SK-N-SH (cell line): ENCODE measurements at regions not wholly inside any gene's neighbourhood (a gene's known extent, or its start where the extent isn't known, plus 50 kb on each side); places are given as distances from the start of the nearest gene placed in this dataset.

Experiments
- CTCF ChIA-PET: fragments of 300-600, 350-600 bp; formaldehyde crosslinking; extraction: SDS; loops from one replicate; lab custom pipeline; 2021; lab: Yijun Ruan, JAX
- POLR2A ChIA-PET: fragments of 350-600 bp; sonication (Branson Sonifier 250); formaldehyde crosslinking; extraction: SDS; loops from one replicate; lab custom pipeline; 2020; ENCODE audit warnings: antibody characterized with exemption, inconsistent platforms; lab: Yijun Ruan, JAX
- DNase-seq: peaks from one replicate; pipeline ENCODE4 v3.0.0; 2012
- H2AFZ ChIP-seq: fragments of 200-600 bp; sonication (generic); 2 replicates; pipeline ENCODE4 v1.8.1; 2016; ENCODE audit warnings: antibody characterized with exemption, mild to moderate bottlenecking, low read depth
- H3F3A ChIP-seq: fragments of 200-600 bp; sonication (generic); replicated peaks from 2 replicates; pipeline ENCODE3; 2016; ENCODE audit warnings: antibody characterized with exemption, mild to moderate bottlenecking; ENCODE audit not compliant: insufficient read depth
- H3K27ac ChIP-seq, 2 experiments: fragments of 200-500 bp in 1 of 2; fragments of 200-600 bp in 1 of 2; sonication (Bioruptor generic) in 1 of 2; sonication (generic), shearing (Covaris generic) in 1 of 2; 2 replicates each; pipeline versions ENCODE4 v1.5.1 to v1.6.1; 2014 to 2016; ENCODE audit warnings: low read depth in 2 of 2, inconsistent platforms in 1 of 2, low read length in 1 of 2, mild to moderate bottlenecking in 1 of 2, mixed read lengths in 1 of 2
- H3K27me3 ChIP-seq: fragments of 200-600 bp; sonication (generic), shearing (Covaris generic); 2 replicates; pipeline ENCODE4 v1.6.1; 2016; ENCODE audit warnings: mixed run types; ENCODE audit not compliant: insufficient read depth
- H3K36me3 ChIP-seq, 2 experiments: fragments of 200-500 bp in 1 of 2; fragments of 200-600 bp in 1 of 2; sonication (Bioruptor generic) in 1 of 2; sonication (generic) in 1 of 2; replicated peaks in 1 of 2; 2 replicates each; pipeline versions ENCODE3 to v1.5.1; 2014 to 2016; ENCODE audit warnings: low read length in 1 of 2, mild to moderate bottlenecking in 1 of 2; ENCODE audit not compliant: insufficient read depth in 2 of 2, control insufficient read depth in 1 of 2
- H3K4me1 ChIP-seq, 2 experiments: fragments of 200-500 bp in 1 of 2; fragments of 200-600 bp in 1 of 2; sonication (Bioruptor generic) in 1 of 2; sonication (generic), shearing (Covaris generic) in 1 of 2; 2 replicates each; pipeline versions ENCODE4 v1.5.1 to v1.6.1; 2014 to 2016; ENCODE audit warnings: low read depth in 1 of 2, low read length in 1 of 2, mixed run types in 1 of 2; ENCODE audit not compliant: insufficient read depth in 2 of 2, control insufficient read depth in 1 of 2
- H3K4me2 ChIP-seq: fragments of 200-600 bp; sonication (generic), shearing (Covaris generic); 2 replicates; pipeline ENCODE4 v1.6.1; 2017; ENCODE audit warnings: mixed run types
- H3K4me3 ChIP-seq, 2 experiments: fragments of 200-500 bp in 1 of 2; fragments of 200-600 bp in 1 of 2; sonication (Bioruptor generic) in 1 of 2; sonication (generic), shearing (Covaris generic) in 1 of 2; 2 replicates each; pipeline versions ENCODE4 v1.5.1 to v1.8.1; 2014 to 2016; ENCODE audit warnings: low read depth in 2 of 2, inconsistent platforms in 1 of 2, low read length in 1 of 2, mild to moderate bottlenecking in 1 of 2, mixed read lengths in 1 of 2, moderate library complexity in 1 of 2
- H3K79me2 ChIP-seq: fragments of 200-600 bp; sonication (generic); 2 replicates; pipeline ENCODE4 v1.8.1; 2017; ENCODE audit warnings: mild to moderate bottlenecking; ENCODE audit not compliant: insufficient read depth
- H3K9ac ChIP-seq: fragments of 200-600 bp; sonication (generic); 2 replicates; pipeline ENCODE4 v1.6.1; 2017; ENCODE audit warnings: mixed run types
- H3K9me2 ChIP-seq: fragments of 200-600 bp; sonication (generic); 2 replicates; pipeline ENCODE4 v1.6.1; 2017; ENCODE audit warnings: mixed run types
- H3K9me3 ChIP-seq: fragments of 200-600 bp; sonication (generic); 2 replicates; pipeline ENCODE4 v1.6.1; 2017; ENCODE audit warnings: mixed run types, mild to moderate bottlenecking, moderate library complexity
- H4K20me1 ChIP-seq: fragments of 200-600 bp; sonication (generic); 2 replicates; pipeline ENCODE4 v1.6.1; 2017; ENCODE audit warnings: mild to moderate bottlenecking, mixed run types; ENCODE audit not compliant: insufficient read depth
- CTCF ChIP-seq: fragments of 200-600 bp; sonication (generic); IDR thresholded peaks from 2 replicates; pipeline ENCODE4 v1.6.1; 2017; ENCODE audit warnings: antibody characterized with exemption, mild to moderate bottlenecking, moderate library complexity
- EP300 ChIP-seq, 2 experiments: IDR thresholded peaks; 2 replicates each; pipeline versions ENCODE4 v1.4.0 to v1.6.1; 2012; ENCODE audit warnings: borderline replicate concordance in 1 of 2, low read depth in 1 of 2, low read length in 1 of 2
- FOSL2 ChIP-seq: IDR thresholded peaks from 2 replicates; pipeline ENCODE4 v1.4.0; 2012; ENCODE audit warnings: low read depth, mild to moderate bottlenecking, moderate library complexity, borderline replicate concordance
- FOXJ3 ChIP-seq: sonication (generic); formaldehyde crosslinking; IDR thresholded peaks from 2 replicates; pipeline ENCODE4 v1.5.1; 2020; ENCODE audit warnings: mild to moderate bottlenecking, missing genetic modification reagents
- GATA2 ChIP-seq: sonication (generic); formaldehyde crosslinking; IDR thresholded peaks from 2 replicates; pipeline ENCODE4 v1.5.0; 2020; ENCODE audit warnings: mild to moderate bottlenecking, missing genetic modification reagents
- IRF3 ChIP-seq: fragments of 150-350 bp; IDR thresholded peaks from 2 replicates; pipeline ENCODE4 v1.6.1; 2016; ENCODE audit warnings: mild to moderate bottlenecking, low read depth, low read length
- JUND ChIP-seq: IDR thresholded peaks from 2 replicates; pipeline ENCODE4 v1.4.0; 2012
- MEF2A ChIP-seq: IDR thresholded peaks from 2 replicates; pipeline ENCODE4 v1.4.0; 2012; ENCODE audit warnings: low read depth, borderline replicate concordance
- MXI1 ChIP-seq: IDR thresholded peaks from 2 replicates; pipeline ENCODE4 v1.6.1; 2012; ENCODE audit warnings: mild to moderate bottlenecking, low read depth, low read length, improper control_type of control experiment
- NFIC ChIP-seq: IDR thresholded peaks from 2 replicates; pipeline ENCODE4 v1.4.0; 2012; ENCODE audit warnings: borderline replicate concordance
- RAD21 ChIP-seq: IDR thresholded peaks from 2 replicates; pipeline ENCODE4 v1.6.1; 2012; ENCODE audit warnings: mild to moderate bottlenecking, low read length
- RCOR1 ChIP-seq: fragments of 150-350 bp; IDR thresholded peaks from 2 replicates; pipeline ENCODE4 v1.6.1; 2017; ENCODE audit warnings: antibody characterized with exemption, low read length
- RFX5 ChIP-seq: IDR thresholded peaks from 2 replicates; pipeline ENCODE4 v1.6.1; 2012; ENCODE audit warnings: mild to moderate bottlenecking, improper control_type of control experiment, low read length
- RXRA ChIP-seq: IDR thresholded peaks from 2 replicates; pipeline ENCODE4 v1.4.0; 2012; ENCODE audit warnings: low read depth, mild to moderate bottlenecking, borderline replicate concordance
- SIN3A ChIP-seq: IDR thresholded peaks from 2 replicates; pipeline ENCODE4 v1.6.1; 2012; ENCODE audit warnings: low read depth, mild to moderate bottlenecking, low read length, moderate library complexity, borderline replicate concordance
- SMC3 ChIP-seq: IDR thresholded peaks from 2 replicates; pipeline ENCODE4 v1.6.1; 2012; ENCODE audit warnings: low read depth, low read length, improper control_type of control experiment
- TAF1 ChIP-seq: IDR thresholded peaks from 2 replicates; pipeline ENCODE4 v1.6.1; 2012; ENCODE audit warnings: low read depth, mild to moderate bottlenecking, low read length, moderate library complexity, borderline replicate concordance
- TF ChIP-seq, protein P1 (sequence below): IDR thresholded peaks from 2 replicates; pipeline ENCODE4 v1.4.0; 2012; ENCODE audit warnings: low read depth
- TF ChIP-seq, protein P2 (sequence below): fragments of 150-350 bp; IDR thresholded peaks from 2 replicates; pipeline ENCODE4 v1.6.1; 2017; ENCODE audit warnings: antibody characterized with exemption, low read length, low read depth, borderline replicate concordance
- TF ChIP-seq, protein P3 (sequence below): IDR thresholded peaks from 2 replicates; pipeline ENCODE4 v1.4.0; 2012; ENCODE audit warnings: low read depth, borderline replicate concordance

- no peak overlapping the region for H3K4me3 ChIP-seq
- H3K4me1 ChIP-seq, result peaks cover 0 to 18% of the 10 kb centered on the region in 2 experiments; a peak in 2 of 4 replicates
- H3K27me3 ChIP-seq, result no peaks in the 10 kb centered on the region
- H2AFZ ChIP-seq, result no peak overlapping the region
- H3K36me3 ChIP-seq, result no peaks in the 10 kb centered on the region
- CTCF ChIA-PET, result no interaction called here
- TF ChIP-seq NFIC (no peak), MEF2A (no peak), FOSL2 (no peak), RFX5 (no peak), MXI1 (no peak), CTCF (no peak), SMC3 (no peak), GATA2 (no peak), TAF1 (no peak), IRF3 (no peak), JUND (no peak), RAD21 (no peak), FOXJ3 (no peak), RCOR1 (no peak), SIN3A (no peak), RXRA (no peak), EP300 (IDR thresholded peaks at IDR 0.05; ENCODE audit: borderline replicate concordance in 1 of 2, low read depth in 1 of 2, low read length in 1 of 2) (no peak)
- TF ChIP-seq, protein P1, sequence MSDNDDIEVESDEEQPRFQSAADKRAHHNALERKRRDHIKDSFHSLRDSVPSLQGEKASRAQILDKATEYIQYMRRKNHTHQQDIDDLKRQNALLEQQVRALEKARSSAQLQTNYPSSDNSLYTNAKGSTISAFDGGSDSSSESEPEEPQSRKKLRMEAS, result no peak
- TF ChIP-seq, protein P2, sequence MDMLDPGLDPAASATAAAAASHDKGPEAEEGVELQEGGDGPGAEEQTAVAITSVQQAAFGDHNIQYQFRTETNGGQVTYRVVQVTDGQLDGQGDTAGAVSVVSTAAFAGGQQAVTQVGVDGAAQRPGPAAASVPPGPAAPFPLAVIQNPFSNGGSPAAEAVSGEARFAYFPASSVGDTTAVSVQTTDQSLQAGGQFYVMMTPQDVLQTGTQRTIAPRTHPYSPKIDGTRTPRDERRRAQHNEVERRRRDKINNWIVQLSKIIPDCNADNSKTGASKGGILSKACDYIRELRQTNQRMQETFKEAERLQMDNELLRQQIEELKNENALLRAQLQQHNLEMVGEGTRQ, result no peak
- TF ChIP-seq, protein P3, sequence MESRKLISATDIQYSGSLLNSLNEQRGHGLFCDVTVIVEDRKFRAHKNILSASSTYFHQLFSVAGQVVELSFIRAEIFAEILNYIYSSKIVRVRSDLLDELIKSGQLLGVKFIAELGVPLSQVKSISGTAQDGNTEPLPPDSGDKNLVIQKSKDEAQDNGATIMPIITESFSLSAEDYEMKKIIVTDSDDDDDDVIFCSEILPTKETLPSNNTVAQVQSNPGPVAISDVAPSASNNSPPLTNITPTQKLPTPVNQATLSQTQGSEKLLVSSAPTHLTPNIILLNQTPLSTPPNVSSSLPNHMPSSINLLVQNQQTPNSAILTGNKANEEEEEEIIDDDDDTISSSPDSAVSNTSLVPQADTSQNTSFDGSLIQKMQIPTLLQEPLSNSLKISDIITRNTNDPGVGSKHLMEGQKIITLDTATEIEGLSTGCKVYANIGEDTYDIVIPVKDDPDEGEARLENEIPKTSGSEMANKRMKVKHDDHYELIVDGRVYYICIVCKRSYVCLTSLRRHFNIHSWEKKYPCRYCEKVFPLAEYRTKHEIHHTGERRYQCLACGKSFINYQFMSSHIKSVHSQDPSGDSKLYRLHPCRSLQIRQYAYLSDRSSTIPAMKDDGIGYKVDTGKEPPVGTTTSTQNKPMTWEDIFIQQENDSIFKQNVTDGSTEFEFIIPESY, result no peak
- TF ChIP-seq, all 33 proteins: peak for 0
- no peak overlapping the region for H3K27ac ChIP-seq
- H3K9ac ChIP-seq, result no peak overlapping the region
- no peaks in the 10 kb centered on the region for H3K79me2 ChIP-seq
- POLR2A ChIA-PET, result no interaction called here
- no peaks in the 10 kb centered on the region for H3K9me2 ChIP-seq
- DNase-seq, result no peak
- peaks cover 3% of the 10 kb centered on the region for H3F3A ChIP-seq
- H3K4me2 ChIP-seq, result no peak overlapping the region
- no peaks in the 10 kb centered on the region for H3K9me3 ChIP-seq
- no peaks in the 10 kb centered on the region for H4K20me1 ChIP-seq
These were observed 141.3 kb upstream of the LHCGR start for GRCh38 chr2:48896870-48897269.
